ENCODE measurements at regions not wholly inside any gene's neighbourhood (a gene's known extent, or its start where the extent isn't known, plus 50 kb on each side); places are given as distances from the start of the nearest gene placed in this dataset.

- no peaks in the 10 kb centered on the region for H3K9me3 ChIP-seq
- no peaks in the 10 kb centered on the region for H3K4me1 ChIP-seq
- intact Hi-C loops (cut with DNase I), result no loop called here
- no peaks in the 10 kb centered on the region for H3K36me3 ChIP-seq
- peaks cover 0 to 73% (median 3%) of the 10 kb centered on the region in 4 donors for H3K27me3 ChIP-seq
- TF ChIP-seq EP300 (IDR thresholded peaks at IDR 0.05), result no peak
- TF ChIP-seq POLR2A (IDR thresholded peaks at IDR 0.05; ENCODE audit: low read depth), result no peak
- TF ChIP-seq CTCF (IDR thresholded peaks at IDR 0.05), result no peak
- TF ChIP-seq POLR2AphosphoS5 (IDR thresholded peaks at IDR 0.05), result no peak
- 69% methylated on average over 3 of the region's 3 CpGs for WGBS
- no peak overlapping the region for H3K27ac ChIP-seq (replicated peaks in 1 of 4)
- H3K4me3 ChIP-seq, result no peak overlapping the region
- DNase-seq (ENCODE audit: extremely low spot score), result no peak
These were observed 159.2 kb downstream of the TRIM29 start for GRCh38 chr11:119978696-119979095.

- H3K36me3 ChIP-seq, result no peaks in the 10 kb centered on the region
- intact Hi-C loops (cut with DNase I), result no loop called here
- no peak for TF ChIP-seq POLR2A (IDR thresholded peaks at IDR 0.05; ENCODE audit: low read depth)
- no peak for TF ChIP-seq EP300 (IDR thresholded peaks at IDR 0.05)
- TF ChIP-seq CTCF (IDR thresholded peaks at IDR 0.05), result no peak
- no peak for TF ChIP-seq POLR2AphosphoS5 (IDR thresholded peaks at IDR 0.05)
- no peak overlapping the region for H3K27ac ChIP-seq (replicated peaks in 1 of 4)
- H3K4me1 ChIP-seq, result no peaks in the 10 kb centered on the region
- WGBS, result 66% methylated on average over 12 of the region's 12 CpGs
- no peak for DNase-seq (ENCODE audit: extremely low spot score)
- no peaks in the 10 kb centered on the region for H3K9me3 ChIP-seq
- peaks cover 0 to 65% (median 3%) of the 10 kb centered on the region in 4 donors for H3K27me3 ChIP-seq
- H3K4me3 ChIP-seq, result no peak overlapping the region
These were observed 160.0 kb downstream of the TRIM29 start for GRCh38 chr11:119977881-119978280.

GRCh38 chr11:119977561-119977860, 160.4 kb downstream of the TRIM29 start:
- DNase-seq (ENCODE audit: extremely low spot score), result no peak
- 80% methylated on average over 3 of the region's 3 CpGs for WGBS
- Histone ChIP-seq H3K36me3 (no peaks in the 10 kb centered on the region), H3K27me3 (peaks cover 0 to 63% (median 3%) of the 10 kb centered on the region in 4 donors), H3K9me3 (no peaks in the 10 kb centered on the region), H3K4me3 (no peak overlapping the region), H3K4me1 (no peaks in the 10 kb centered on the region), H3K27ac (replicated peaks in 1 of 4) (no peak overlapping the region)
- no peak for TF ChIP-seq POLR2A (IDR thresholded peaks at IDR 0.05; ENCODE audit: low read depth)
- no peak for TF ChIP-seq POLR2AphosphoS5 (IDR thresholded peaks at IDR 0.05)
- no peak for TF ChIP-seq CTCF (IDR thresholded peaks at IDR 0.05)
- TF ChIP-seq EP300 (IDR thresholded peaks at IDR 0.05), result no peak
- intact Hi-C loops (cut with DNase I), result no loop called here

GRCh38 chr11:119976805-119977560, 160.9 kb downstream of the TRIM29 start:
- no peak overlapping the region for H3K4me3 ChIP-seq
- no peak for DNase-seq (ENCODE audit: extremely low spot score)
- no peak for TF ChIP-seq EP300 (IDR thresholded peaks at IDR 0.05)
- TF ChIP-seq CTCF (IDR thresholded peaks at IDR 0.05), result no peak
- no peak for TF ChIP-seq POLR2AphosphoS5 (IDR thresholded peaks at IDR 0.05)
- TF ChIP-seq POLR2A (IDR thresholded peaks at IDR 0.05; ENCODE audit: low read depth), result no peak

More at GRCh38 chr11:119976805-119977560, 160.9 kb downstream of the TRIM29 start:
- Histone ChIP-seq H3K27ac (replicated peaks in 1 of 4) (no peak overlapping the region), H3K9me3 (no peaks in the 10 kb centered on the region), H3K4me1 (no peaks in the 10 kb centered on the region), H3K36me3 (no peaks in the 10 kb centered on the region), H3K27me3 (peaks cover 0 to 66% (median 3%) of the 10 kb centered on the region in 4 donors)
- WGBS, result 87% methylated on average over 13 of the region's 13 CpGs
- intact Hi-C loops (cut with DNase I), result no loop called here
